ENCODE measurements at regions not wholly inside any gene's neighbourhood (a gene's known extent, or its start where the extent isn't known, plus 50 kb on each side); places are given as distances from the start of the nearest gene placed in this dataset.

DNA sequence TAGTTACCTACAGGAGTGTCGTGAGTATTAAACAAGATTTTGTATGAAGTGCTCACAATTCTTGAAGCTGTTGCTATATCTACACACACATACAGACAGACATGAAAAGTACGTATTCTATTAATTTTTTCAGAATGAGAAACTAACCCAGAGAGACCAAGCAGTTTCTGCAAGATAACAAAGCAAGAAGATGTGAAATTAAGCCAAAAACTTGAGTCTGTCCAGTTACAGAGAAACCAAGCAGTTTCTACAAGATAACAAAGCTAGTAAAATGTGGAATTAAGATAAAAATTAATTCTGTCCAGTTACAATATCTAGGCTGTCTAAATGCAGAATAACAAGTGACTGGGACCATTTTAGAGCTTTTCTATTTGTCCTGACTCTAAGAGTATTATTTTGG, 132.4 kb downstream of the ALG10B start:
- no peak for DNase-seq (ENCODE audit: extremely low read depth, insufficient read length)
- no peak overlapping the region for H3K4me3 ChIP-seq (replicated peaks; ENCODE audit: low read depth, low read length)
- H3K36me3 ChIP-seq (ENCODE audit: control insufficient read depth, insufficient read depth, low read length), result no peaks in the 10 kb centered on the region
- TF ChIP-seq, protein P1, sequence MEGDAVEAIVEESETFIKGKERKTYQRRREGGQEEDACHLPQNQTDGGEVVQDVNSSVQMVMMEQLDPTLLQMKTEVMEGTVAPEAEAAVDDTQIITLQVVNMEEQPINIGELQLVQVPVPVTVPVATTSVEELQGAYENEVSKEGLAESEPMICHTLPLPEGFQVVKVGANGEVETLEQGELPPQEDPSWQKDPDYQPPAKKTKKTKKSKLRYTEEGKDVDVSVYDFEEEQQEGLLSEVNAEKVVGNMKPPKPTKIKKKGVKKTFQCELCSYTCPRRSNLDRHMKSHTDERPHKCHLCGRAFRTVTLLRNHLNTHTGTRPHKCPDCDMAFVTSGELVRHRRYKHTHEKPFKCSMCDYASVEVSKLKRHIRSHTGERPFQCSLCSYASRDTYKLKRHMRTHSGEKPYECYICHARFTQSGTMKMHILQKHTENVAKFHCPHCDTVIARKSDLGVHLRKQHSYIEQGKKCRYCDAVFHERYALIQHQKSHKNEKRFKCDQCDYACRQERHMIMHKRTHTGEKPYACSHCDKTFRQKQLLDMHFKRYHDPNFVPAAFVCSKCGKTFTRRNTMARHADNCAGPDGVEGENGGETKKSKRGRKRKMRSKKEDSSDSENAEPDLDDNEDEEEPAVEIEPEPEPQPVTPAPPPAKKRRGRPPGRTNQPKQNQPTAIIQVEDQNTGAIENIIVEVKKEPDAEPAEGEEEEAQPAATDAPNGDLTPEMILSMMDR (IDR thresholded peaks at IDR 0.05; ENCODE audit: insufficient read depth, low read length, poor library complexity, severe bottlenecking), result no peak
- no peaks in the 10 kb centered on the region for H3K27me3 ChIP-seq (replicated peaks; ENCODE audit: control insufficient read depth, insufficient read depth, low read length)

DNA sequence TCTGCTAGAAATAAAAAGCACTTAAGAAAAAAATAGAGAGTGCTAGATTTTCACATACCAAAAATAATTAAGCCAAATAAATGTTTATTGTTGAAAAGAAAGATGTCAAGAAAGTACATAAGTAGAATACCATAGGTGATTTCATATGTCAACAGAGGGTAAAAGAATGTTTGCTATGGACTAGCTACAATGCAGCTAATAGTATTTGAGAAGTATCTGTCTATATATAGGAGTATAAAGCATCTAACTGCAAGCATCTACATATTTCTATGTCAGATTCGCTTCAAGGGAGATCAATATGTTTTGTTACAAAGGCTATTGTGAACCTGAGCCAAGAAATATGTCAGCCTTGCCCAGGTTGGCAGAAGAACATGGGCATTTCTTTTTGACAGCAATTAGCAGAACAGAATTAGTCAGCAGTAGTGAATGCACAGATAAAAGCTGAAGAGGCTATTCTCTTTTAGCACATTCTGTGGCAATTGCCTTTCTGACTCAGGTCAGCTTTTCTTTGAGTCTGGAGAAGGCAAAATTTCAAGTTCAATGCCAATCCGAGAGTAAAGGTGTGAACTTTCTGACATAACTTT, 140.1 kb downstream of the ALG10B start:
- DNase-seq (ENCODE audit: extremely low read depth, insufficient read length), result no peak
- TF ChIP-seq, protein P1 (IDR thresholded peaks at IDR 0.05; ENCODE audit: insufficient read depth, low read length, poor library complexity, severe bottlenecking), result no peak
- H3K4me3 ChIP-seq (replicated peaks; ENCODE audit: low read depth, low read length), result no peak overlapping the region
- H3K27me3 ChIP-seq (replicated peaks; ENCODE audit: control insufficient read depth, insufficient read depth, low read length), result no peaks in the 10 kb centered on the region
- H3K36me3 ChIP-seq (ENCODE audit: control insufficient read depth, insufficient read depth, low read length), result no peaks in the 10 kb centered on the region

DNA sequence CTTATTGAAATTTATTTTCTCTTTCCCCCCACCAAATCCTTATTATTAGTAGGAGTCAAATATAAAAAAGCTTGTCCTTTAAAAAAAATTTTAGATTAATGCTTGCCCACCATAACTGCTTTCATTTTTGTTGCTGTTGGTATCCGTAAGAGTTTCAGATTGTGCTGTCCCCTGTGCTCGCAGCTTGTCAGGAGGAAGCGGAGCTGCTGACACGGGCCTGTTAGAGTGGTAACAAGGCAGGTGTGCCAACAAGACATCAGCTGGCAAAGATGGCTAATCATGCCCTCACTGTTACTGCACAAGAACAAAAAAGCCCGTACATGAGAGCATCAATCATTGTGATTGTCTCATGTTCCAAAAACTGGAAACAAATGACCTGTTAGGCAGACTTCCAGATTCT, 148.4 kb downstream of the ALG10B start:
- Histone ChIP-seq H3K4me3 (replicated peaks; ENCODE audit: low read depth, low read length) (no peak overlapping the region), H3K36me3 (ENCODE audit: control insufficient read depth, insufficient read depth, low read length) (no peaks in the 10 kb centered on the region), H3K27me3 (replicated peaks; ENCODE audit: control insufficient read depth, insufficient read depth, low read length) (no peaks in the 10 kb centered on the region)
- TF ChIP-seq, protein P1 (IDR thresholded peaks at IDR 0.05; ENCODE audit: insufficient read depth, low read length, poor library complexity, severe bottlenecking), result no peak
- DNase-seq (ENCODE audit: extremely low read depth, insufficient read length), result no peak

DNA sequence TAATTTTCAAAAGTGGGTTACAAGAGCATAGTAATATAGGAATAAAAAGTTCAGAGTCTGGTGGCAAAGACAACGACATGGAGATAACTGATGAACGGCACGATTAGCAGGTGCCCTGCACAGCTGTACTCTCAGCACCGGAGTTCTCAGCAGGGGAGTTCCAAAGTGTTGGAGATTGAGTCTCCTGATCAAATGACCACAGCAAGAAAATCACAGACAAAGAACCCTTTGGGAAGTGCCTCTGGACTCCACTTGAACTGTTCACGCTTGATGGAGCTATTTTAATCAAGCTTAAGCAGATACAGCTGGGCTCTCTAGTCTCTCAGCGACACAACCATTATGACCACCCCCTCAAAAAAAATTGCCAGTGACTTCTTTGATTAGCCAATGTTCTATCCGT, 153.1 kb downstream of the ALG10B start:
- no peak overlapping the region for H3K4me3 ChIP-seq (replicated peaks; ENCODE audit: low read depth, low read length)
- no peaks in the 10 kb centered on the region for H3K36me3 ChIP-seq (ENCODE audit: control insufficient read depth, insufficient read depth, low read length)
- no peak for DNase-seq (ENCODE audit: extremely low read depth, insufficient read length)
- TF ChIP-seq, protein P1 (IDR thresholded peaks at IDR 0.05; ENCODE audit: insufficient read depth, low read length, poor library complexity, severe bottlenecking), result no peak
- H3K27me3 ChIP-seq (replicated peaks; ENCODE audit: control insufficient read depth, insufficient read depth, low read length), result no peaks in the 10 kb centered on the region

DNA sequence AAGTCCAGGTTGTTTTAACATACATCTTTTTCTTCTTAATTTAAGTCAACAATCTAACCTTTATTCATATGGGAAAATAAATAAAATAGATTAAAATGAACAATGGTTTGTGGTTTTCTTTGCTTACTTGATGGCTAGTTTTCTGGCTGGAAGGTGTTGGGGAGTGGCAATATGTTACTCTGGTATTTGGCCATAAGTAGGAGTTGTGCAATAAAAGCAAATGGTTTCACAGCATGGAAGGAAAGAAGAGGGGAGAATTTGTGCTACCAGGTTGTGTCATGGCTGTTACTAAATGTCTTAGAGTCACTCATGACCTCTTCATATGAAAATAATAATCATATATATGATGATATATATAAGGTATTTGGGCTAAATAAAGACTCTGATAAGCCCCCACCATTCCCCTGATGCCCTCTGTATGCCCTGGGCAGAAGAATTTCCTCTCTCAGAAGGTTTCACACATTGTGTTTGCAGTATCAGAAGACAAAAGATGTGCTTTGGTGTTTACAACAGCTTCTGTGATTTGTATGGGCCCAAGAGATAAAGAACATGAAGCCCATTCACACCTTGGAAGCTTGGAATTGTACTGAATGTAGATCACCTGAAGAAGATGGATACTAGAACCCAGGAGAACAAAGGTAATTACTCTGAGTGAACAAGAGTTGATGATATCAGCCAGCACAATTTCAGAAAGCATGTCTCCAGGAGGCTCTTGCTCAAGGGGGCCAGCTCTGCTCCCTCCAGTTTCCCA, 160.9 kb downstream of the ALG10B start:
- no peaks in the 10 kb centered on the region for H3K36me3 ChIP-seq (ENCODE audit: control insufficient read depth, insufficient read depth, low read length)
- no peak for DNase-seq (ENCODE audit: extremely low read depth, insufficient read length)

More for the DNA sequence above, 160.9 kb downstream of the ALG10B start:
- Histone ChIP-seq H3K4me3 (replicated peaks; ENCODE audit: low read depth, low read length) (no peak overlapping the region), H3K27me3 (replicated peaks; ENCODE audit: control insufficient read depth, insufficient read depth, low read length) (no peaks in the 10 kb centered on the region)
- TF ChIP-seq, protein P1 (IDR thresholded peaks at IDR 0.05; ENCODE audit: insufficient read depth, low read length, poor library complexity, severe bottlenecking), result no peak
